ENCODE measurements at regions not wholly inside any gene's neighbourhood (a gene's known extent, or its start where the extent isn't known, plus 50 kb on each side); places are given as distances from the start of the nearest gene placed in this dataset.

- TF ChIP-seq HBP1 (CRISPR knock-in tag; IDR thresholded peaks at IDR 0.05) (no peak), ZNF449 (CRISPR knock-in tag; IDR thresholded peaks at IDR 0.05) (no peak), CREM (IDR thresholded peaks at IDR 0.05; ENCODE audit: low read depth) (no peak), KAT8 (IDR thresholded peaks at IDR 0.05; ENCODE audit: low read depth) (no peak), NR4A1 (CRISPR knock-in tag; IDR thresholded peaks at IDR 0.05) (no peak), NR4A1 (tag; IDR thresholded peaks at IDR 0.05) (no peak), ZNF282 (CRISPR knock-in tag; IDR thresholded peaks at IDR 0.05) (no peak), JUN (IDR thresholded peaks at IDR 0.05; ENCODE audit: borderline replicate concordance, low read depth, low read length) (no peak), JUN (CRISPR knock-in tag; IDR thresholded peaks at IDR 0.05; ENCODE audit: borderline replicate concordance) (no peak)
Measured at GRCh38 chr6:62344850-62345249, 58.8 kb upstream of the KHDRBS2 start (continued).

GRCh38 chr6:62338477-62338876 is 52.5 kb upstream of the KHDRBS2 start:
- CTCF ChIA-PET (ENCODE audit: low intra/inter-chr PET ratio), result no interaction called here
- WGBS (ENCODE audit: insufficient coverage, low coverage, missing lambda C conversion rate), result 0% methylated on average over 2 of the region's 3 CpGs
- POLR2A ChIA-PET, result no interaction called here
- Histone ChIP-seq H3K9me1 (ENCODE audit: control insufficient read depth, insufficient read depth, low read length) (no peaks in the 10 kb centered on the region), H3K9me3 (replicated peaks; ENCODE audit: control insufficient read depth, insufficient read depth, low read depth, low read length) (no peaks in the 10 kb centered on the region), H3K4me3 (no peak overlapping the region), H3K36me3 (ENCODE audit: control insufficient read depth, insufficient read depth, low read length) (no peaks in the 10 kb centered on the region), H3K27me3 (ENCODE audit: control insufficient read depth in 2 of 2, insufficient read depth in 2 of 2, low read length in 2 of 2) (no peaks in the 10 kb centered on the region), H3K4me1 (replicated peaks in 1 of 2; ENCODE audit: control insufficient read depth in 2 of 2, insufficient read depth in 2 of 2, low read length in 2 of 2) (no peaks in the 10 kb centered on the region), H3K27ac (ENCODE audit: extremely low read depth, low read depth, low read length) (no peak overlapping the region), H2AFZ (ENCODE audit: low read depth, low read length) (no peak overlapping the region), H3K4me2 (ENCODE audit: insufficient read depth, low read length) (no peak overlapping the region), H3K79me2 (ENCODE audit: control insufficient read depth, insufficient read depth, low read length) (no peaks in the 10 kb centered on the region), H3K9ac (ENCODE audit: insufficient read depth in 1 of 2, low read depth in 2 of 2, low read length in 2 of 2) (no peak overlapping the region), H4K20me1 (replicated peaks; ENCODE audit: control insufficient read depth, insufficient read depth, low read length) (no peaks in the 10 kb centered on the region)
- ATAC-seq (no peak), DNase-seq (ENCODE audit: extremely low read depth in 1 of 4, low spot score in 3 of 4) (no peak), FAIRE-seq (no peak)
- in situ Hi-C loops (cut with MboI) (no loop called here), intact Hi-C loops (cut with micrococcal nuclease) (no loop called here)
- BruUV-seq (replicated peaks), result no TSS peak
- no peak for TF ChIP-seq CREM (IDR thresholded peaks at IDR 0.05; ENCODE audit: low read depth)
- no peak for TF ChIP-seq ZNF311 (CRISPR knock-in tag; IDR thresholded peaks at IDR 0.05)
- no peak for TF ChIP-seq GABPB1 (CRISPR knock-in tag; IDR thresholded peaks at IDR 0.05)
- no peak for TF ChIP-seq MCM5 (IDR thresholded peaks at IDR 0.05; ENCODE audit: low read depth)
- TF ChIP-seq KDM2B (CRISPR knock-in tag; IDR thresholded peaks at IDR 0.05), result no peak
- no peak for TF ChIP-seq HBP1 (CRISPR knock-in tag; IDR thresholded peaks at IDR 0.05)
- TF ChIP-seq NELFE (IDR thresholded peaks at IDR 0.05; ENCODE audit: insufficient read depth, insufficient read length), result no peak
- no peak for TF ChIP-seq SMARCA5 (IDR thresholded peaks at IDR 0.05)
- no peak for TF ChIP-seq CHD2 (IDR thresholded peaks at IDR 0.05; ENCODE audit: low read depth, low read length)
- TF ChIP-seq NUFIP1 (IDR thresholded peaks at IDR 0.05; ENCODE audit: partially characterized antibody), result no peak
- no peak for TF ChIP-seq MTA3 (IDR thresholded peaks at IDR 0.05; ENCODE audit: borderline replicate concordance)
- TF ChIP-seq ZNF384 (IDR thresholded peaks at IDR 0.05; ENCODE audit: low read depth, low read length), result no peak
- TF ChIP-seq LEF1 (IDR thresholded peaks at IDR 0.05), result no peak
- no peak for TF ChIP-seq E2F3 (CRISPR knock-in tag; IDR thresholded peaks at IDR 0.05)

All from K562 (cell line).